ENCODE measurements at regions not wholly inside any gene's neighbourhood (a gene's known extent, or its start where the extent isn't known, plus 50 kb on each side); places are given as distances from the start of the nearest gene placed in this dataset.

GRCh38 chr2:239690651-239691631, 290.1 kb upstream of the HDAC4 start:
- WGBS, 2 experiments, result 90 to 91% methylated on average over 46 of the region's 46 CpGs
- no peak overlapping the region for H3K27ac ChIP-seq (ENCODE audit: insufficient read depth, low read depth, low read length, poor library complexity, severe bottlenecking)
- H3K36me3 ChIP-seq (ENCODE audit: control insufficient read depth, insufficient read depth, low read length), result no peaks in the 10 kb centered on the region
- no peaks in the 10 kb centered on the region for H3K27me3 ChIP-seq (ENCODE audit: control insufficient read depth, insufficient read depth, low read length, poor library complexity, severe bottlenecking)
- H3K9me3 ChIP-seq (ENCODE audit: control insufficient read depth, low read length), result no peaks in the 10 kb centered on the region
- H3K4me1 ChIP-seq (ENCODE audit: control insufficient read depth, insufficient read depth, low read length), result no peaks in the 10 kb centered on the region
- no peak overlapping the region for H3K4me3 ChIP-seq (ENCODE audit: insufficient read depth, low read depth, low read length)

DNA sequence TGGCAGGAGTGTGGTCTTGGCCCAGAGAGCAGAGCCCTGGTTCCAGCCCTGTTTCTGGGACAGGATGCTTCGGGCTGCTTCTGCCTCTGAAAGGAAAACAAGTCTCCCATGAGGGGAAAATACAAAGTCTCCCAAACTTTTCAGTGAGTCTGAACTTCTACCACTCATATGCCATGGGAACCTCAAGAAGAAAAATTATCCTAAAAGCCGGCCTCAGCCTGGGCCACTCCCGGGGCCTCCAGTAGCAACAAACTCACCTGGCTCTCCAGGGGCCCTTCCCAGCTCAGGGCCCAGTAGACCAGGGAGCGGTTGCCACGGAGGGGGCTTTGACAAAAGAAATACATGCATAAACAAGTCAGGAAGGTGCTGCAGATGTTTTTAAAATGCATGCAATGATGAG, 289.2 kb upstream of the HDAC4 start:
- 81 to 83% methylated on average over 5 of the region's 5 CpGs for WGBS, 2 experiments
- no peaks in the 10 kb centered on the region for H3K9me3 ChIP-seq (ENCODE audit: control insufficient read depth, low read length)
- H3K27ac ChIP-seq (ENCODE audit: insufficient read depth, low read depth, low read length, poor library complexity, severe bottlenecking), result no peak overlapping the region
- H3K27me3 ChIP-seq (ENCODE audit: control insufficient read depth, insufficient read depth, low read length, poor library complexity, severe bottlenecking), result no peaks in the 10 kb centered on the region
- H3K4me3 ChIP-seq (ENCODE audit: insufficient read depth, low read depth, low read length), result no peak overlapping the region
- no peaks in the 10 kb centered on the region for H3K36me3 ChIP-seq (ENCODE audit: control insufficient read depth, insufficient read depth, low read length)
- H3K4me1 ChIP-seq (ENCODE audit: control insufficient read depth, insufficient read depth, low read length), result no peaks in the 10 kb centered on the region

DNA sequence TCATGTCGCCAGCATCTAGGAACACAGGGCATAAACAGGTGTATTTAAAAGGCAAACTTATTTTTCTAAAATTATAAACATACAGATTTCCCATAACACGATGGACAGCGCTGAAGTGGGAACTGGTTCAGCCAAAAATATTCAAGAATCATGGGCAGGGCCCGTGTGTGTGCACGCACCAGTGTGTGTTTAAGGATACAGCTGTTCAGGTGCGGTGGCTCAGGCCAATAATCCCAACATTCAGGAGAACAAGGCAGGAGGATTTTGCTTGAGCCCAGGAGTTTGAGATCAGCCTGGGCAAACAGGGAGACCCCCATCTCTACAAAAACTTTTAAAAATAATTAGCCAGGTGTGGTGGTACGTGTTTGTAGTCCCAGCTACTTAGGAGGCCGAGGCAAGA, 288.6 kb upstream of the HDAC4 start:
- Histone ChIP-seq H3K27me3 (ENCODE audit: control insufficient read depth, insufficient read depth, low read length, poor library complexity, severe bottlenecking) (no peaks in the 10 kb centered on the region), H3K27ac (ENCODE audit: insufficient read depth, low read depth, low read length, poor library complexity, severe bottlenecking) (no peak overlapping the region), H3K9me3 (ENCODE audit: control insufficient read depth, low read length) (no peaks in the 10 kb centered on the region), H3K36me3 (ENCODE audit: control insufficient read depth, insufficient read depth, low read length) (no peaks in the 10 kb centered on the region), H3K4me1 (ENCODE audit: control insufficient read depth, insufficient read depth, low read length) (no peaks in the 10 kb centered on the region), H3K4me3 (ENCODE audit: insufficient read depth, low read depth, low read length) (no peak overlapping the region)
- WGBS, 2 experiments, result 80% methylated on average over 7 to 8 of the region's 8 CpGs

DNA sequence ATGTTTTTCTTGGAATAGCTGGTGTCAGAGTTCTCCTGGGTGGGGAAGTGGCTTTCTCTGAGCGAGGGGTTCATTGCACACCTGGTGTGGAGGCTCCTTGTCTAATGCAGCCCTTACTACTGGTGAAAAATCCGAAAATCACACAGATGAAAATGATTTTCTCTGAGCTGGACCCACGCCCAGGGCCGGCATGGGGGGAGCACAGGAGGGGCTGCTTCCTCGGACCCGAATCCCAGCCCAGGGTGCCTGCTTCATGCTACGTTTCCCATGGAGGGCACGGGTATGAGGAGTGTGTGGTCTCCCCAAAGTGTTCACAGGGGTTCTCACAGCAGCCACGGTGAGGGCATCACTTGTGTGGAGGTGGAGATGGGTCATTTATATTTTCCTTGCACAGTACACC, 288.0 kb upstream of the HDAC4 start:
- Histone ChIP-seq H3K27me3 (ENCODE audit: control insufficient read depth, insufficient read depth, low read length, poor library complexity, severe bottlenecking) (no peaks in the 10 kb centered on the region), H3K9me3 (ENCODE audit: control insufficient read depth, low read length) (no peaks in the 10 kb centered on the region)
- WGBS, 2 experiments, result 87 to 91% methylated on average over 9 of the region's 9 CpGs

GRCh38 chr2:239688122-239688681, 287.4 kb upstream of the HDAC4 start:
- WGBS, 2 experiments, result 59 to 61% methylated on average over 14 of the region's 14 CpGs
- Histone ChIP-seq H3K27ac (ENCODE audit: insufficient read depth, low read depth, low read length, poor library complexity, severe bottlenecking) (no peak overlapping the region), H3K4me3 (ENCODE audit: insufficient read depth, low read depth, low read length) (no peak overlapping the region), H3K9me3 (ENCODE audit: control insufficient read depth, low read length) (no peaks in the 10 kb centered on the region), H3K4me1 (ENCODE audit: control insufficient read depth, insufficient read depth, low read length) (no peaks in the 10 kb centered on the region), H3K27me3 (ENCODE audit: control insufficient read depth, insufficient read depth, low read length, poor library complexity, severe bottlenecking) (no peaks in the 10 kb centered on the region), H3K36me3 (ENCODE audit: control insufficient read depth, insufficient read depth, low read length) (no peaks in the 10 kb centered on the region)

More for the DNA sequence above, 288.0 kb upstream of the HDAC4 start:
- Histone ChIP-seq H3K36me3 (ENCODE audit: control insufficient read depth, insufficient read depth, low read length) (no peaks in the 10 kb centered on the region), H3K27ac (ENCODE audit: insufficient read depth, low read depth, low read length, poor library complexity, severe bottlenecking) (no peak overlapping the region), H3K4me3 (ENCODE audit: insufficient read depth, low read depth, low read length) (no peak overlapping the region), H3K4me1 (ENCODE audit: control insufficient read depth, insufficient read depth, low read length) (no peaks in the 10 kb centered on the region)

DNA sequence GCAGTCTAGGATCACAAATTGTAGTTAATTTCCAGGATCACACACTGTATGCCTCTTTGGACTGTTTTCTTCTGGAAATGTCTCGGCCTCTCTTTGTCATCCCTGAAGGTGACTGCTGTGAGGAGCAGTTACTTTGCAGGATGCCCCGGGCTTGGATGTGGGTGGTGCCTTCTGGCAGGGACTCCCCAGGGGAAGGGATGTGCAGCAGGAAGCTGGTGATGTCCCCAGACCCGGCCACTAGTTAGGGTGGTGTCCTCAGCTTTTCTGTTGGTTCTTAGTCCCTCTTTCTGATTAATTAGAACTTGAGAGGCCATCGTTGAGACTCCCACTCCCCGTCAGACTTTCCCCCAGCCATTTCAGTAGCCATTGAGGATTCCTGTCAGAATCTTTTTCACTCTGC, 286.6 kb upstream of the HDAC4 start:
- Histone ChIP-seq H3K4me3 (ENCODE audit: insufficient read depth, low read depth, low read length) (no peak overlapping the region), H3K27ac (ENCODE audit: insufficient read depth, low read depth, low read length, poor library complexity, severe bottlenecking) (no peak overlapping the region), H3K36me3 (ENCODE audit: control insufficient read depth, insufficient read depth, low read length) (no peaks in the 10 kb centered on the region), H3K27me3 (ENCODE audit: control insufficient read depth, insufficient read depth, low read length, poor library complexity, severe bottlenecking) (no peaks in the 10 kb centered on the region), H3K9me3 (ENCODE audit: control insufficient read depth, low read length) (no peaks in the 10 kb centered on the region), H3K4me1 (ENCODE audit: control insufficient read depth, insufficient read depth, low read length) (no peaks in the 10 kb centered on the region)
- WGBS, 2 experiments, result 89 to 91% methylated on average over 5 of the region's 5 CpGs

DNA sequence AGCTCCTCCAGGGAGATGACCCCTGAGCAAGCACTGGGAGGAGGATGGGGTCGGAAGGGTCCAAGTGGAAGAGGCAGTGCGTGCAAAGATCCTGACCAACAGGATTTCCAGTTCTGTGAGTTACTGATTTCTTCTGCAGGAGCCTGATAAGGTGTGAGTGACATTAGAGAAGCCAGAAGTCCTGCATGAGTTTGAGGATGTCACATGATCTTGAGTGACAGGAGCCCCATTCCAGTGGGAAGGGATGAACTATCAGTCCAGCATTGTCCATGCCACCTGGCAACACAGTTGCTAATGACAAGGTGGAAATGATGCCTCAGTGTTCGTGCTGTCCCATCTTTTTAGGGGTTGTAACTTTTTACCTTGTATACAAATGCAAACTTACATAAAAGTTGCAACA, 285.1 kb upstream of the HDAC4 start:
- no peaks in the 10 kb centered on the region for H3K36me3 ChIP-seq (ENCODE audit: control insufficient read depth, insufficient read depth, low read length)
- no peak overlapping the region for H3K4me3 ChIP-seq (ENCODE audit: insufficient read depth, low read depth, low read length)
- no peaks in the 10 kb centered on the region for H3K27me3 ChIP-seq (ENCODE audit: control insufficient read depth, insufficient read depth, low read length, poor library complexity, severe bottlenecking)
- no peaks in the 10 kb centered on the region for H3K4me1 ChIP-seq (ENCODE audit: control insufficient read depth, insufficient read depth, low read length)
- peaks cover 2% of the 10 kb centered on the region for H3K9me3 ChIP-seq (ENCODE audit: control insufficient read depth, low read length)
- no peak overlapping the region for H3K27ac ChIP-seq (ENCODE audit: insufficient read depth, low read depth, low read length, poor library complexity, severe bottlenecking)
- WGBS, 2 experiments, result 88 to 91% methylated on average over 3 of the region's 3 CpGs

DNA sequence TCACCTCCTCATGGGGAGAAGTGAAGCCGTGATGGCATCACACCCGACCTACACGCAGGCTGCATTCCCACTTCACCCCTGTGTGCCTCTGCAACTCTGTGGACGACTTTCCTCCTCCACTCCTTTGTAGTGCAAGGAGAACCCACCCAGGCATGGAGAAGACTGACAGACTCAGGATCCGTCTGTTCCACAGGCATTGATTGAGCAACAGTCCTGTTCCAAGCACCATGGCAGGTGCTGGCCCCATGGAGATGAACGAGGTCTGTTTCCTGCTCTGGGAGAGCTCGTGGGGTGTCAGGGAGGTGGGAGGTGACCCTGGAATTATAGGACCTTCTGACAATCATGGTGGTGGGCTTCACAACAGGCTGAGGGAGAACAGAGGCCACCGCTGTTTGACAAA, 284.7 kb upstream of the HDAC4 start:
- Histone ChIP-seq H3K4me3 (ENCODE audit: insufficient read depth, low read depth, low read length) (no peak overlapping the region), H3K27ac (ENCODE audit: insufficient read depth, low read depth, low read length, poor library complexity, severe bottlenecking) (no peak overlapping the region), H3K27me3 (ENCODE audit: control insufficient read depth, insufficient read depth, low read length, poor library complexity, severe bottlenecking) (no peaks in the 10 kb centered on the region), H3K4me1 (ENCODE audit: control insufficient read depth, insufficient read depth, low read length) (no peaks in the 10 kb centered on the region), H3K36me3 (ENCODE audit: control insufficient read depth, insufficient read depth, low read length) (no peaks in the 10 kb centered on the region), H3K9me3 (ENCODE audit: control insufficient read depth, low read length) (peaks cover 2% of the 10 kb centered on the region)
- 92% methylated on average over 8 of the region's 8 CpGs for WGBS, 2 experiments

- H3K4me3 ChIP-seq (ENCODE audit: insufficient read depth, low read depth, low read length), result no peak overlapping the region
- no peaks in the 10 kb centered on the region for H3K27me3 ChIP-seq (ENCODE audit: control insufficient read depth, insufficient read depth, low read length, poor library complexity, severe bottlenecking)
- no peaks in the 10 kb centered on the region for H3K36me3 ChIP-seq (ENCODE audit: control insufficient read depth, insufficient read depth, low read length)
- H3K9me3 ChIP-seq (ENCODE audit: control insufficient read depth, low read length), result peaks cover 2% of the 10 kb centered on the region
- H3K4me1 ChIP-seq (ENCODE audit: control insufficient read depth, insufficient read depth, low read length), result no peaks in the 10 kb centered on the region
- 88 to 100% methylated on average over 3 of the region's 4 CpGs for WGBS, 2 experiments
- H3K27ac ChIP-seq (ENCODE audit: insufficient read depth, low read depth, low read length, poor library complexity, severe bottlenecking), result no peak overlapping the region
Observed at GRCh38 chr2:239684996-239685395, 284.2 kb upstream of the HDAC4 start.

- Histone ChIP-seq H3K9me3 (ENCODE audit: control insufficient read depth, low read length) (peaks cover 2% of the 10 kb centered on the region), H3K36me3 (ENCODE audit: control insufficient read depth, insufficient read depth, low read length) (no peaks in the 10 kb centered on the region), H3K27ac (ENCODE audit: insufficient read depth, low read depth, low read length, poor library complexity, severe bottlenecking) (no peak overlapping the region), H3K27me3 (ENCODE audit: control insufficient read depth, insufficient read depth, low read length, poor library complexity, severe bottlenecking) (no peaks in the 10 kb centered on the region), H3K4me1 (ENCODE audit: control insufficient read depth, insufficient read depth, low read length) (no peaks in the 10 kb centered on the region), H3K4me3 (ENCODE audit: insufficient read depth, low read depth, low read length) (no peak overlapping the region)
- 90 to 93% methylated on average over 6 of the region's 6 CpGs for WGBS, 2 experiments
Observed at GRCh38 chr2:239684271-239684810, 283.5 kb upstream of the HDAC4 start.
